Lower lobe of right lung (tissue), 2 donors: ENCODE measurements at regions not wholly inside any gene's neighbourhood (a gene's known extent, or its start where the extent isn't known, plus 50 kb on each side); places are given as distances from the start of the nearest gene placed in this dataset.

ENCODE experiments used
- ATAC-seq, 2 donors: fragments of 200-7000 bp; cut with Tn5 transposase; one replicate each; pipeline ENCODE4 v1.9.1; 2020 to 2022; ENCODE audit warnings: mild to moderate bottlenecking in 2 of 2, moderate library complexity in 2 of 2
- DNase-seq: peaks from one replicate; pipeline ENCODE4 v3.0.0-alpha.2; 2020
- H3K27ac ChIP-seq: fragments of 200-600 bp; one replicate; pipeline ENCODE4 v1.8.0; 2022
- H3K27me3 ChIP-seq: fragments of 200-600 bp; one replicate; pipeline ENCODE4 v1.8.0; 2022; ENCODE audit warnings: low read depth
- H3K36me3 ChIP-seq: fragments of 200-600 bp; one replicate; pipeline ENCODE4 v1.8.0; 2022; ENCODE audit warnings: mild to moderate bottlenecking
- H3K4me1 ChIP-seq: fragments of 200-600 bp; one replicate; pipeline ENCODE4 v1.8.0; 2022
- H3K4me3 ChIP-seq: fragments of 200-600 bp; one replicate; pipeline ENCODE4 v1.8.0; 2022; ENCODE audit warnings: mild to moderate bottlenecking
- H3K9me3 ChIP-seq: fragments of 200-600 bp; one replicate; pipeline ENCODE4 v1.8.0; 2022
- CTCF ChIP-seq: fragments of 200-600 bp; IDR thresholded peaks from one replicate; pipeline ENCODE4 v1.8.0; 2022; ENCODE audit warnings: antibody characterized with exemption, mild to moderate bottlenecking
- intact Hi-C: fragments of 100-400 bp; cut with DNase I; formaldehyde crosslinking; loops from one replicate; pipeline ENCODE4 v1.11.0; 2022
- donor health status: DM: no; HTN: yes; CAD: no; lungs with severe emphysema.

- Histone ChIP-seq H3K4me3 (no peak overlapping the region), H3K9me3 (no peaks in the 10 kb centered on the region), H3K36me3 (no peaks in the 10 kb centered on the region), H3K27me3 (no peaks in the 10 kb centered on the region), H3K27ac (peak overlapping the region; percentile 64), H3K4me1 (peaks cover 6% of the 10 kb centered on the region)
- intact Hi-C loops = no loop called here
- DNase-seq (peak; percentile 43), ATAC-seq (peak in 1 of 2 donors; percentile 42)
- no peak for TF ChIP-seq CTCF
Observed at GRCh38 chr6:170174124-170174770, 116.6 kb downstream of the DLL1 start.

GRCh38 chr6:170173335-170173881, 117.5 kb downstream of the DLL1 start:
- DNase-seq = no peak
- intact Hi-C loops = no loop called here
- H3K9me3 ChIP-seq = no peaks in the 10 kb centered on the region

GRCh38 chr6:170172825-170173256, 118.0 kb downstream of the DLL1 start:
- H3K4me3 ChIP-seq = no peak overlapping the region
- DNase-seq (no peak), ATAC-seq (no peak)
- no peak overlapping the region for H3K27ac ChIP-seq
- H3K27me3 ChIP-seq = no peaks in the 10 kb centered on the region
- no peaks in the 10 kb centered on the region for H3K9me3 ChIP-seq
- H3K36me3 ChIP-seq = no peaks in the 10 kb centered on the region
- H3K4me1 ChIP-seq = no peaks in the 10 kb centered on the region
- no peak for TF ChIP-seq CTCF
- intact Hi-C loops = no loop called here

More at GRCh38 chr6:170173335-170173881, 117.5 kb downstream of the DLL1 start:
- H3K27ac ChIP-seq = no peak overlapping the region
- H3K36me3 ChIP-seq = no peaks in the 10 kb centered on the region
- no peak for ATAC-seq
- no peak overlapping the region for H3K4me3 ChIP-seq
- no peak for TF ChIP-seq CTCF
- H3K27me3 ChIP-seq = no peaks in the 10 kb centered on the region
- H3K4me1 ChIP-seq = peaks cover 4% of the 10 kb centered on the region

GRCh38 chr6:170172392-170172791, 118.5 kb downstream of the DLL1 start:
- DNase-seq (no peak), ATAC-seq (no peak)
- Histone ChIP-seq H3K4me1 (no peaks in the 10 kb centered on the region), H3K36me3 (no peaks in the 10 kb centered on the region), H3K9me3 (no peaks in the 10 kb centered on the region), H3K4me3 (no peak overlapping the region), H3K27ac (no peak overlapping the region), H3K27me3 (no peaks in the 10 kb centered on the region)
- intact Hi-C loops = no loop called here
- no peak for TF ChIP-seq CTCF

GRCh38 chr6:170167657-170168159, 123.2 kb downstream of the DLL1 start:
- H3K27ac ChIP-seq = peak overlapping the region; percentile 79
- intact Hi-C loops = no loop called here
- peak; percentile 37 for DNase-seq
- ATAC-seq = peak; percentile 37 to 64
- H3K4me1 ChIP-seq = no peaks in the 10 kb centered on the region
- TF ChIP-seq CTCF = no peak
- no peaks in the 10 kb centered on the region for H3K36me3 ChIP-seq
- H3K4me3 ChIP-seq = peak overlapping the region; percentile 50
- no peaks in the 10 kb centered on the region for H3K9me3 ChIP-seq
- peaks cover 4% of the 10 kb centered on the region for H3K27me3 ChIP-seq
